ENCODE measurements at regions not wholly inside any gene's neighbourhood (a gene's known extent, or its start where the extent isn't known, plus 50 kb on each side); places are given as distances from the start of the nearest gene placed in this dataset.
"Not testable (repeated sequence)": the region's sequence is repeated elsewhere in the genome, so short reads cannot be mapped to it uniquely, and the experiment has no call there.

DNA sequence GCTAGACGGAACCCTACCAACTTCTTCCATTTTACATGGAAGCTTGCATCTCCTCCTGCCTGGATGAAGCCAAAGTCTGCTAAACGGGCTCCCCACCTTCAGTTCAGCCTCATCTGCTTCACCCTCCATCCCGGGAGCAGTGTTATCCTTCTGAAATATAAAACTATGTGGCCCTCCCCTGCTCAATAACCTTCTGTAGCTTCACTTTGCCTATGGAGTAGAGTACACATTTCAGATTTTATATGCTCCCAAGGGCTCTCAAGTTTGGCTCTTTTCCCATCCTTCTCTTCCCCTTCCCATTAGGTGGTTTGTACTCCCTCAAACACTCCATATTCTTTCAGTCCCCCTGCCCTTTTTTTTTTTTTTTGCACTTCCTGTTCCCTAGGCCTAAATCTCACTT lies 115.9 kb upstream of the RAI2 start:
- TF ChIP-seq CTCF (IDR thresholded peaks at IDR 0.05; ENCODE audit: insufficient read depth, low read depth, low read length) = no peak
- no peak for DNase-seq (ENCODE audit: low read depth)
- H3K4me3 ChIP-seq (ENCODE audit: low read depth, low read length) = no peak overlapping the region

GRCh38 chrX:17975349-17975748 lies 114.3 kb upstream of the RAI2 start:
- DNase-seq (ENCODE audit: low read depth) = not testable (repeated sequence)

GRCh38 chrX:17968367-17968766 lies 107.3 kb upstream of the RAI2 start:
- no peak overlapping the region for H3K4me3 ChIP-seq (ENCODE audit: low read depth, low read length)
- TF ChIP-seq CTCF (IDR thresholded peaks at IDR 0.05; ENCODE audit: insufficient read depth, low read depth, low read length) = no peak
- DNase-seq (ENCODE audit: low read depth) = no peak

More at GRCh38 chrX:17975349-17975748, 114.3 kb upstream of the RAI2 start:
- H3K4me3 ChIP-seq (ENCODE audit: low read depth, low read length) = not testable (repeated sequence)

DNA sequence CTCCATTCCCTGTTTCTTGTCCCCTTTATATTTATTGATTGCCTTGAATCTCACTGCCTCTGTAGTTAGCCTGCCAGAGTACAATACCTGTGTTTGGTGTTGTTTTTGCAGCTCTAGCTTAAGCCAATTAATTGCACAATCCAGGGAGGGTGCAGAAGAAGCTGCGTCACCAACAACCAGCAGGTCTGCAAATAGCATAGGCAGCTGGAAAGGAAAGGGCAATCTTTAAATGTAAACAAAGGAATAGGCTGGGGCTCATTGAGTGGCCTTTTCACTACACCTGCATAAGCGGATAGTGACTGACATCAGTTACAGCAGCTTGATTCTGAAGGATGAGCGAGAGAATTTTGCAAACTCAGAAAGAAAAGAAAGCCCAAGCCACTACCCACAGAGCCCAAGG lies 106.8 kb upstream of the RAI2 start:
- H3K4me3 ChIP-seq (ENCODE audit: low read depth, low read length) = no peak overlapping the region
- TF ChIP-seq CTCF (IDR thresholded peaks at IDR 0.05; ENCODE audit: insufficient read depth, low read depth, low read length) = no peak
- DNase-seq (ENCODE audit: low read depth) = no peak

- no peak for DNase-seq (ENCODE audit: low read depth)
- no peak for TF ChIP-seq CTCF (IDR thresholded peaks at IDR 0.05; ENCODE audit: insufficient read depth, low read depth, low read length)
- no peak overlapping the region for H3K4me3 ChIP-seq (ENCODE audit: low read depth, low read length)
Observed at GRCh38 chrX:17964871-17965270, 103.8 kb upstream of the RAI2 start.

GRCh38 chrX:17960891-17961290 lies 99.8 kb upstream of the RAI2 start:
- DNase-seq (ENCODE audit: low read depth) = no peak
- no peak for TF ChIP-seq CTCF (IDR thresholded peaks at IDR 0.05; ENCODE audit: insufficient read depth, low read depth, low read length)
- no peak overlapping the region for H3K4me3 ChIP-seq (ENCODE audit: low read depth, low read length)

- TF ChIP-seq CTCF (IDR thresholded peaks at IDR 0.05; ENCODE audit: insufficient read depth, low read depth, low read length) = peak; percentile 29
- no peak overlapping the region for H3K4me3 ChIP-seq (ENCODE audit: low read depth, low read length)
- DNase-seq (ENCODE audit: low read depth) = no peak
Observed at GRCh38 chrX:17944833-17945497, 83.9 kb upstream of the RAI2 start.

DNA sequence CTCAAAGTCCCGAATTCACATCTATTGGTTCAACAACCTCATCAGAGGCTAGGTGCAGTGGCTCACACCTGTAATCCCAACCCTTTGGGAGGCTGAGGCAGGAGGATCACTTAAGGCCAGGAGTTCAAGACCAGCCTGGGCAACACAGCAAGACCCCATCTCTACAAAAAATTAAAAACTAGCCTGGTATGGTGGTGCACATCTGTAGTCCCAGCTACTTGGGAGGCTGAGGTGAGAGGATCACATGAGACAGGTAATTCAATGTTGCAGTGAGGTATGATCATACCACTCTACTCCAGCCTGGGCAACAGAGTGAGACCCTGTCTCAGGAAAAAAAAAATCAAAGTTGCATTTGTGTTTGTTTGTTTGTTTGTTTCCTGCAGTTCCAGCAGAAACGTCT lies 80.1 kb upstream of the RAI2 start:
- not testable (repeated sequence) for DNase-seq (ENCODE audit: low read depth); H3K4me3 ChIP-seq (ENCODE audit: low read depth, low read length)
